H1 (cell line): ENCODE measurements at regions not wholly inside any gene's neighbourhood (a gene's known extent, or its start where the extent isn't known, plus 50 kb on each side); places are given as distances from the start of the nearest gene placed in this dataset.

Experiments used
- CTCF ChIA-PET: fragments of 300-600 bp; sonication (Branson Sonifier 250); formaldehyde crosslinking; loops from one replicate; lab custom pipeline; 2021; ENCODE audit not compliant: partially characterized antibody; lab: Charles Lee
- POLR2A ChIA-PET: fragments of 300-600 bp; sonication (Branson Sonifier 250); formaldehyde crosslinking; loops from one replicate; lab custom pipeline; 2021; ENCODE audit warnings: inconsistent platforms; ENCODE audit not compliant: partially characterized antibody; lab: Charles Lee
- DNase-seq, 2 experiments: peaks; one replicate each; pipeline versions ENCODE4 v3.0.0 to v3.0.0-alpha.2; 2010 to 2022; ENCODE audit warnings: low spot score in 2 of 2, low read depth in 1 of 2, mixed read lengths in 1 of 2
- FAIRE-seq: peaks from 2 replicates; lab custom pipeline; 2011; peaks lifted over from hg19 to GRCh38; lab: Jason Lieb, UNC
- H2AFZ ChIP-seq: 2 replicates; pipeline ENCODE4 v1.8.1; 2012; ENCODE audit warnings: low read length, inconsistent platforms
- H2AK5ac ChIP-seq: 2 replicates; pipeline ENCODE4 v1.6.1; 2013; ENCODE audit warnings: low read depth, low read length
- H2BK120ac ChIP-seq: replicated peaks from 2 replicates; pipeline ENCODE3; 2013; ENCODE audit warnings: low read depth, low read length, inconsistent platforms
- H2BK12ac ChIP-seq: 2 replicates; pipeline ENCODE4 v1.6.1; 2013; ENCODE audit warnings: low read depth, low read length
- H2BK15ac ChIP-seq: 2 replicates; pipeline ENCODE4 v1.6.1; 2013; ENCODE audit warnings: low read length
- H2BK20ac ChIP-seq: 2 replicates; pipeline ENCODE4 v1.6.1; 2013; ENCODE audit warnings: low read length
- H2BK5ac ChIP-seq: 2 replicates; pipeline ENCODE4 v1.6.1; 2013; ENCODE audit warnings: low read depth, low read length
- H3K14ac ChIP-seq: 2 replicates; pipeline ENCODE4 v1.6.1; 2013; ENCODE audit warnings: inconsistent platforms; ENCODE audit not compliant: insufficient read length
- H3K18ac ChIP-seq: 2 replicates; pipeline ENCODE4 v1.6.1; 2013; ENCODE audit warnings: low read length; ENCODE audit errors: extremely low read depth
- H3K23ac ChIP-seq: 2 replicates; pipeline ENCODE4 v1.6.1; 2013; ENCODE audit warnings: inconsistent platforms; ENCODE audit not compliant: insufficient read length
- H3K23me2 ChIP-seq: 2 replicates; pipeline ENCODE4 v1.6.1; 2013; ENCODE audit warnings: low read depth, low read length
- H3K27ac ChIP-seq: 2 replicates; pipeline ENCODE4 v1.6.1; 2011; ENCODE audit warnings: low read depth, low read length, inconsistent platforms
- H3K27me3 ChIP-seq, 4 experiments: replicated peaks in 1 of 4; 1 replicate in 1 of 4; 2 replicates in 3 of 4; pipeline versions ENCODE4 v1.6.1 to v1.8.1; 2011 to 2013; ENCODE audit warnings: low read length in 3 of 4, mild to moderate bottlenecking in 3 of 4, inconsistent platforms in 2 of 4, mixed read lengths in 2 of 4, moderate library complexity in 1 of 4; ENCODE audit not compliant: control insufficient read depth in 3 of 4, insufficient read depth in 3 of 4; ENCODE audit errors: extremely low read depth in 1 of 4
- H3K36me3 ChIP-seq, 4 experiments: 2 replicates each; pipeline versions ENCODE4 v1.6.1 to v1.8.1; 2011 to 2013; ENCODE audit warnings: mild to moderate bottlenecking in 4 of 4, low read length in 3 of 4, moderate library complexity in 2 of 4, control low read depth in 1 of 4, inconsistent platforms in 1 of 4; ENCODE audit not compliant: insufficient read depth in 4 of 4, control insufficient read depth in 2 of 4
- H3K4ac ChIP-seq: replicated peaks from 2 replicates; pipeline ENCODE3; 2013; ENCODE audit warnings: low read length, low read depth, mixed read lengths, inconsistent platforms; ENCODE audit not compliant: insufficient read length
- H3K4me1 ChIP-seq, 4 experiments: replicated peaks in 1 of 4; 1 replicate in 1 of 4; 2 replicates in 3 of 4; pipeline versions ENCODE4 v1.6.1 to v1.8.1; 2011 to 2013; ENCODE audit warnings: low read length in 3 of 4, inconsistent platforms in 2 of 4, mixed read lengths in 1 of 4; ENCODE audit not compliant: insufficient read depth in 4 of 4, control insufficient read depth in 3 of 4
- H3K4me2 ChIP-seq, 2 experiments: 2 replicates each; pipeline versions ENCODE4 v1.6.1 to v1.8.1; 2011 to 2013; ENCODE audit warnings: low read depth in 2 of 2, low read length in 2 of 2, control low read depth in 1 of 2, inconsistent platforms in 1 of 2, mild to moderate bottlenecking in 1 of 2; ENCODE audit not compliant: insufficient read depth in 1 of 2
- H3K4me3 ChIP-seq, 4 experiments: fragments of 200-600, 300-600 bp in 1 of 4; sonication (generic), shearing (Covaris generic), sonication (Bioruptor Twin) in 1 of 4; 2 replicates each; pipeline versions ENCODE4 v1.5.1 to v1.8.1; 2011 to 2016; ENCODE audit warnings: low read length in 4 of 4, low read depth in 3 of 4, control low read depth in 2 of 4, inconsistent platforms in 2 of 4, mild to moderate bottlenecking in 2 of 4, mixed read lengths in 1 of 4, moderate library complexity in 1 of 4; ENCODE audit not compliant: insufficient read depth in 2 of 4; ENCODE audit errors: extremely low read depth in 1 of 4
- H3K56ac ChIP-seq: replicated peaks from 2 replicates; pipeline ENCODE3; 2013; ENCODE audit warnings: low read depth, mild to moderate bottlenecking, mixed read lengths, low read length, inconsistent platforms; ENCODE audit not compliant: insufficient read length
- H3K79me1 ChIP-seq: 2 replicates; pipeline ENCODE4 v1.6.1; 2013; ENCODE audit warnings: low read depth, low read length, control low read depth
- H3K79me2 ChIP-seq, 2 experiments: 2 replicates each; pipeline versions ENCODE4 v1.6.1 to v1.8.1; 2012 to 2013; ENCODE audit warnings: low read length in 2 of 2, mild to moderate bottlenecking in 2 of 2, inconsistent platforms in 1 of 2; ENCODE audit not compliant: insufficient read depth in 2 of 2, control insufficient read depth in 1 of 2
- H3K9ac ChIP-seq, 4 experiments: replicated peaks in 1 of 4; 1 replicate in 1 of 4; 2 replicates in 3 of 4; pipeline versions ENCODE4 v1.6.1 to v1.8.1; 2011 to 2013; ENCODE audit warnings: low read depth in 3 of 4, low read length in 3 of 4, control low read depth in 2 of 4, mild to moderate bottlenecking in 2 of 4, moderate library complexity in 2 of 4, inconsistent platforms in 1 of 4; ENCODE audit errors: extremely low read depth in 1 of 4
- H3K9me3 ChIP-seq, 2 experiments: 2 replicates each; pipeline versions ENCODE4 v1.6.1 to v1.8.1; 2012 to 2013; ENCODE audit warnings: mild to moderate bottlenecking in 2 of 2, moderate library complexity in 2 of 2, control low read depth in 1 of 2, inconsistent platforms in 1 of 2, low read depth in 1 of 2, low read length in 1 of 2, mixed read lengths in 1 of 2; ENCODE audit not compliant: insufficient read depth in 2 of 2
- H4K20me1 ChIP-seq, 2 experiments: replicated peaks in 1 of 2; 2 replicates each; pipeline versions ENCODE3 to v1.8.1; 2011 to 2013; ENCODE audit warnings: inconsistent platforms in 2 of 2, low read length in 2 of 2, mild to moderate bottlenecking in 1 of 2; ENCODE audit not compliant: insufficient read depth in 2 of 2, control insufficient read depth in 1 of 2
- H4K5ac ChIP-seq: 2 replicates; pipeline ENCODE4 v1.6.1; 2013; ENCODE audit warnings: low read length, low read depth, mixed read lengths, inconsistent platforms; ENCODE audit not compliant: insufficient read length
- H4K8ac ChIP-seq: 2 replicates; pipeline ENCODE4 v1.8.0; 2013; ENCODE audit warnings: mild to moderate bottlenecking, moderate library complexity, low read length, inconsistent platforms; ENCODE audit not compliant: insufficient read depth; ENCODE audit errors: extremely low read depth
- H4K91ac ChIP-seq: replicated peaks from 2 replicates; pipeline ENCODE3; 2013; ENCODE audit warnings: low read length, mixed read lengths, inconsistent platforms; ENCODE audit not compliant: insufficient read length
- CHD7 ChIP-seq: fragments of 300-600 bp; sonication (generic); IDR thresholded peaks from 2 replicates; pipeline ENCODE4 v1.7.1; 2012; ENCODE audit warnings: low read length, moderate library complexity, mild to moderate bottlenecking, inconsistent platforms; ENCODE audit not compliant: insufficient replicate concordance
- WGBS, 2 experiments: shearing (Covaris generic) in 1 of 2; methylation state at CpG; one replicate each; pipeline versions ENCODE4 v1.1.6 to v1.1.7; 2013 to 2015; ENCODE audit warnings: low lambda C conversion rate in 2 of 2, mixed read lengths in 2 of 2, inconsistent platforms in 1 of 2, low coverage in 1 of 2, missing lambda C conversion rate in 1 of 2; ENCODE audit not compliant: insufficient replicate concordance in 2 of 2, insufficient coverage in 1 of 2, insufficient read length in 1 of 2; ENCODE audit errors: extremely low coverage in 1 of 2, missing lambda C conversion rate in 1 of 2; 5-methylcytosine and 5-hydroxymethylcytosine counted together

GRCh38 chrX:20363275-20363674 is 96.6 kb upstream of the RPS6KA3 start:
- Histone ChIP-seq H2BK120ac (no peak overlapping the region), H4K8ac (no peak overlapping the region), H3K4ac (no peak overlapping the region), H3K56ac (no peak overlapping the region), H4K91ac (no peak overlapping the region), H3K79me2 (no peaks in the 10 kb centered on the region), H3K23ac (no peak overlapping the region), H4K5ac (no peak overlapping the region), H3K4me1 (no peaks in the 10 kb centered on the region), H3K36me3 (no peaks in the 10 kb centered on the region), H2AK5ac (no peak overlapping the region), H4K20me1 (no peaks in the 10 kb centered on the region), H3K4me3 (no peak overlapping the region), H3K14ac (no peak overlapping the region), H2AFZ (no peak overlapping the region), H3K18ac (no peak overlapping the region), H3K27ac (no peak overlapping the region), H3K23me2 (no peaks in the 10 kb centered on the region), H2BK15ac (no peak overlapping the region), H3K4me2 (no peak overlapping the region), H3K9ac (no peak overlapping the region), H2BK12ac (no peak overlapping the region), H3K9me3 (no peaks in the 10 kb centered on the region), H3K27me3 (no peaks in the 10 kb centered on the region), H3K79me1 (no peaks in the 10 kb centered on the region), H2BK5ac (no peak overlapping the region), H2BK20ac (no peak overlapping the region)
- ChIA-PET POLR2A (interaction anchor here (0.8 kb wide), 1 partner anchor 222 kb away, joined by 3 read pairs; the partner anchor contains the start of gene EIF1AX), CTCF (no interaction called here)
- WGBS, 2 experiments: 84% methylated on average over 4 of the region's 5 CpGs; no CpG with 5 or more reads in 1 of the 2 experiments
- DNase-seq (no peak), FAIRE-seq (no peak)
- TF ChIP-seq CHD7: no peak
